ENCODE measurements at regions not wholly inside any gene's neighbourhood (a gene's known extent, or its start where the extent isn't known, plus 50 kb on each side); places are given as distances from the start of the nearest gene placed in this dataset.

- no peak overlapping the region for H3K4me2 ChIP-seq (ENCODE audit: insufficient read depth, low read length, poor library complexity, severe bottlenecking)
- H2BK5ac ChIP-seq (ENCODE audit: low read length): no peak overlapping the region
- WGBS, 2 donors (ENCODE audit: extremely low coverage in 2 of 2, insufficient read length in 2 of 2, insufficient replicate concordance in 1 of 2): no CpG with 5 or more reads among the region's 6 CpGs
- H3K9me3 ChIP-seq (replicated peaks in 1 of 2; ENCODE audit: control insufficient read depth in 2 of 2, insufficient read depth in 1 of 2, low read depth in 1 of 2, low read length in 2 of 2): no peaks in the 10 kb centered on the region
- no peaks in the 10 kb centered on the region for H3K79me1 ChIP-seq (ENCODE audit: low read depth, low read length)
- H3K9ac ChIP-seq (ENCODE audit: low read depth, low read length, poor library complexity): no peak overlapping the region
- H3K18ac ChIP-seq (ENCODE audit: low read length): no peak overlapping the region
- no peaks in the 10 kb centered on the region for H3K27me3 ChIP-seq (ENCODE audit: control insufficient read depth in 3 of 3, insufficient read depth in 3 of 3, low read depth in 1 of 3, low read length in 3 of 3)
- no peak overlapping the region for H3K23ac ChIP-seq (ENCODE audit: low read depth, low read length, poor library complexity)
- no peaks in the 10 kb centered on the region for H3K36me3 ChIP-seq (replicated peaks in 1 of 2; ENCODE audit: control insufficient read depth in 2 of 2, insufficient read depth in 2 of 2, low read length in 2 of 2)
- no peak overlapping the region for H2AK5ac ChIP-seq (ENCODE audit: low read depth, low read length)
- H2BK120ac ChIP-seq (ENCODE audit: low read depth, low read length): no peak overlapping the region
- H4K91ac ChIP-seq (ENCODE audit: low read depth, low read length, poor library complexity): no peak overlapping the region
- H3K4me3 ChIP-seq (ENCODE audit: low read length in 2 of 2): no peak overlapping the region
- H3K27ac ChIP-seq (replicated peaks; ENCODE audit: low read length): no peak overlapping the region
- DNase-seq (ENCODE audit: low spot score): no peak
- no peak overlapping the region for H3K4ac ChIP-seq (ENCODE audit: low read length)
- H3K4me1 ChIP-seq (ENCODE audit: control insufficient read depth in 2 of 2, insufficient read depth in 1 of 2, low read depth in 1 of 2, low read length in 2 of 2): no peaks in the 10 kb centered on the region
- H4K8ac ChIP-seq (ENCODE audit: low read depth, low read length): no peak overlapping the region
- H2AFZ ChIP-seq (ENCODE audit: low read length): no peak overlapping the region
- H3K14ac ChIP-seq (ENCODE audit: low read length): no peak overlapping the region
- no peak overlapping the region for H2BK12ac ChIP-seq (ENCODE audit: low read length)
- no peak overlapping the region for H2BK15ac ChIP-seq (ENCODE audit: low read length)
Observed at GRCh38 chr11:104365676-104366075, 201.7 kb upstream of the PDGFD start.

DNA sequence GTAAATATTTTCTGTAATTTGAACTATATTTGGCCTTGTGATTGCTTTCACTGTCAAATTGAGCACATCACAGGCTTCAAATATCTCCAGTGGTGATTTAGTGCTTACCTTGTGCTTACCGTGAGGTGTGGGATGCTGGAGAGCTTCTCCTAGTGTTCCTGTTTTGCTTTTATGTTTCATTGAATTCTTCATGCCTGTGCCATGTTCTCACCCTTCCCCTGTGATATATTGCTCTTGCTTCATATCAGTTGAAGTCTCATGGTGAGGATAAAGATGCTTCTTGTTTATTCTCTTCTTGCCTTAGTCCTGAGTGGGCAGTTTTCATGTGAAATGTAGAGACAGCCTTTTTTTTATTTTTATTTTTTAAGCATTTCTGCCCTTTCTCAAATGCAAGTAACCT, 198.0 kb upstream of the PDGFD start:
- Histone ChIP-seq H4K8ac (ENCODE audit: low read depth, low read length) (no peak overlapping the region), H2AK5ac (ENCODE audit: low read depth, low read length) (no peak overlapping the region), H3K27ac (replicated peaks; ENCODE audit: low read length) (no peak overlapping the region), H3K4me3 (ENCODE audit: low read length in 2 of 2) (no peak overlapping the region), H3K23ac (ENCODE audit: low read depth, low read length, poor library complexity) (no peak overlapping the region), H3K9me3 (replicated peaks in 1 of 2; ENCODE audit: control insufficient read depth in 2 of 2, insufficient read depth in 1 of 2, low read depth in 1 of 2, low read length in 2 of 2) (no peaks in the 10 kb centered on the region), H3K4me1 (ENCODE audit: control insufficient read depth in 2 of 2, insufficient read depth in 1 of 2, low read depth in 1 of 2, low read length in 2 of 2) (no peaks in the 10 kb centered on the region), H2BK5ac (ENCODE audit: low read length) (no peak overlapping the region), H4K91ac (ENCODE audit: low read depth, low read length, poor library complexity) (no peak overlapping the region), H3K36me3 (replicated peaks in 1 of 2; ENCODE audit: control insufficient read depth in 2 of 2, insufficient read depth in 2 of 2, low read length in 2 of 2) (no peaks in the 10 kb centered on the region), H2AFZ (ENCODE audit: low read length) (no peak overlapping the region), H3K14ac (ENCODE audit: low read length) (no peak overlapping the region), H2BK120ac (ENCODE audit: low read depth, low read length) (no peak overlapping the region), H2BK15ac (ENCODE audit: low read length) (no peak overlapping the region), H2BK12ac (ENCODE audit: low read length) (no peak overlapping the region), H3K4ac (ENCODE audit: low read length) (no peak overlapping the region), H3K18ac (ENCODE audit: low read length) (no peak overlapping the region), H3K4me2 (ENCODE audit: insufficient read depth, low read length, poor library complexity, severe bottlenecking) (no peak overlapping the region), H3K9ac (ENCODE audit: low read depth, low read length, poor library complexity) (no peak overlapping the region), H3K27me3 (ENCODE audit: control insufficient read depth in 3 of 3, insufficient read depth in 3 of 3, low read depth in 1 of 3, low read length in 3 of 3) (no peaks in the 10 kb centered on the region), H3K79me1 (ENCODE audit: low read depth, low read length) (no peaks in the 10 kb centered on the region)
- DNase-seq (ENCODE audit: low spot score): no peak
- WGBS, 2 donors (ENCODE audit: extremely low coverage in 2 of 2, insufficient read length in 2 of 2, insufficient replicate concordance in 1 of 2): no CpG with 5 or more reads among the region's 1 CpG

DNA sequence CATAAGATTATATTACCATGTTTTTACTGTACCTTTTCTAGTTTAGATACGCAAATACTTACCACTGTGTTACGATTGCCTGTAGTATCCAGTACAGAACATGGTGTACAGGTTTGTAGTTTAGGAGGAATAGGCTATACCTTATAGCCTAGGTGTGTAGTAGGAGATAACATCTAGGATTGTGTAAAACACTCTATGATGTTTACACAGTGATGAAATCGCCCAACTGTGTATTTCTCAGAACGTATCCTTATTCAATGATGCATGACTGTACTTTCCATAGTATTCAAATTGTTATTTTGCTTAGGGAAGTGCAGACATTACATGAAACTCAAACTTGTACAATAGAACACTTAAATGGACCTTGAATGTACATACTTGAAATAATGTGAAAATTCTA, 188.1 kb upstream of the PDGFD start:
- no peak overlapping the region for H2BK5ac ChIP-seq (ENCODE audit: low read length)
- no peak overlapping the region for H2AFZ ChIP-seq (ENCODE audit: low read length)
- H3K23ac ChIP-seq (ENCODE audit: low read depth, low read length, poor library complexity): no peak overlapping the region
- H3K79me1 ChIP-seq (ENCODE audit: low read depth, low read length): no peaks in the 10 kb centered on the region
- H2BK12ac ChIP-seq (ENCODE audit: low read length): no peak overlapping the region
- H3K9me3 ChIP-seq (replicated peaks in 1 of 2; ENCODE audit: control insufficient read depth in 2 of 2, insufficient read depth in 1 of 2, low read depth in 1 of 2, low read length in 2 of 2): peaks cover 0 to 5% of the 10 kb centered on the region in 2 donors
- no peak for DNase-seq (ENCODE audit: low spot score)
- H3K4me3 ChIP-seq (ENCODE audit: low read length in 2 of 2): no peak overlapping the region
- no peak overlapping the region for H3K4ac ChIP-seq (ENCODE audit: low read length)
- H3K27me3 ChIP-seq (ENCODE audit: control insufficient read depth in 3 of 3, insufficient read depth in 3 of 3, low read depth in 1 of 3, low read length in 3 of 3): no peaks in the 10 kb centered on the region
- H3K36me3 ChIP-seq (replicated peaks in 1 of 2; ENCODE audit: control insufficient read depth in 2 of 2, insufficient read depth in 2 of 2, low read length in 2 of 2): no peaks in the 10 kb centered on the region
- H3K4me1 ChIP-seq (ENCODE audit: control insufficient read depth in 2 of 2, insufficient read depth in 1 of 2, low read depth in 1 of 2, low read length in 2 of 2): no peaks in the 10 kb centered on the region
- no peak overlapping the region for H3K4me2 ChIP-seq (ENCODE audit: insufficient read depth, low read length, poor library complexity, severe bottlenecking)
- no peak overlapping the region for H3K14ac ChIP-seq (ENCODE audit: low read length)
- H2BK120ac ChIP-seq (ENCODE audit: low read depth, low read length): no peak overlapping the region
- no peak overlapping the region for H2AK5ac ChIP-seq (ENCODE audit: low read depth, low read length)
- H3K9ac ChIP-seq (ENCODE audit: low read depth, low read length, poor library complexity): no peak overlapping the region
- no peak overlapping the region for H3K27ac ChIP-seq (replicated peaks; ENCODE audit: low read length)
- no peak overlapping the region for H4K91ac ChIP-seq (ENCODE audit: low read depth, low read length, poor library complexity)
- no peak overlapping the region for H2BK15ac ChIP-seq (ENCODE audit: low read length)
- no CpG with 5 or more reads among the region's 4 CpGs for WGBS, 2 donors (ENCODE audit: extremely low coverage in 2 of 2, insufficient read length in 2 of 2, insufficient replicate concordance in 1 of 2)
- no peak overlapping the region for H3K18ac ChIP-seq (ENCODE audit: low read length)
- H4K8ac ChIP-seq (ENCODE audit: low read depth, low read length): no peak overlapping the region

DNA sequence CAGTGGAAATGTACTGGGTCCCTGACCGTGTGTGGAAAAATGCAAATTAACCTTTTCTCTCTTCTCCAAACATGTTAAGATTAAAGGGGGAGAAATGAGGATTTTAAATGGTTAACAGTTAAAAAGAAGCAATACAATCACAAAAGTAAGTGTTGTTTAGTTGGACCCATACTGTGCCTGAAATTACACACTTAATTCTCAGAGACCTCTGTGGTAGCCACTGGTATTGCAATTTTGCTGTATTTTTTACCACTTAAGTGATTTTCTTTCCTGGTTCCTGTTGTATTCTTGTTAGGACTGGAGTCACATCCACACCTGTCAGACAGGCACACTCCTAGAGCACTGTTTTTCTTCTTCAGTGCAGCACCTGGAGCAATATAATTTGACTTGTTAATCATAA, 179.6 kb upstream of the PDGFD start:
- H3K18ac ChIP-seq (ENCODE audit: low read length): no peak overlapping the region
- no peak overlapping the region for H3K4me3 ChIP-seq (ENCODE audit: low read length in 2 of 2)
- no peak overlapping the region for H4K91ac ChIP-seq (ENCODE audit: low read depth, low read length, poor library complexity)
- H2BK12ac ChIP-seq (ENCODE audit: low read length): no peak overlapping the region
- H3K27me3 ChIP-seq (ENCODE audit: control insufficient read depth in 3 of 3, insufficient read depth in 3 of 3, low read depth in 1 of 3, low read length in 3 of 3): no peaks in the 10 kb centered on the region
- H3K9ac ChIP-seq (ENCODE audit: low read depth, low read length, poor library complexity): no peak overlapping the region
- DNase-seq (ENCODE audit: low spot score): no peak
- H3K4ac ChIP-seq (ENCODE audit: low read length): no peak overlapping the region
- no peaks in the 10 kb centered on the region for H3K36me3 ChIP-seq (replicated peaks in 1 of 2; ENCODE audit: control insufficient read depth in 2 of 2, insufficient read depth in 2 of 2, low read length in 2 of 2)
- no peaks in the 10 kb centered on the region for H3K9me3 ChIP-seq (replicated peaks in 1 of 2; ENCODE audit: control insufficient read depth in 2 of 2, insufficient read depth in 1 of 2, low read depth in 1 of 2, low read length in 2 of 2)
- H2AK5ac ChIP-seq (ENCODE audit: low read depth, low read length): no peak overlapping the region
- H3K4me1 ChIP-seq (ENCODE audit: control insufficient read depth in 2 of 2, insufficient read depth in 1 of 2, low read depth in 1 of 2, low read length in 2 of 2): no peaks in the 10 kb centered on the region
- H2BK5ac ChIP-seq (ENCODE audit: low read length): no peak overlapping the region
- no peak overlapping the region for H3K4me2 ChIP-seq (ENCODE audit: insufficient read depth, low read length, poor library complexity, severe bottlenecking)
- H3K23ac ChIP-seq (ENCODE audit: low read depth, low read length, poor library complexity): no peak overlapping the region
- no peaks in the 10 kb centered on the region for H3K79me1 ChIP-seq (ENCODE audit: low read depth, low read length)
- no peak overlapping the region for H2AFZ ChIP-seq (ENCODE audit: low read length)
- H2BK120ac ChIP-seq (ENCODE audit: low read depth, low read length): no peak overlapping the region
- H3K14ac ChIP-seq (ENCODE audit: low read length): no peak overlapping the region
- H2BK15ac ChIP-seq (ENCODE audit: low read length): no peak overlapping the region
- H3K27ac ChIP-seq (replicated peaks; ENCODE audit: low read length): no peak overlapping the region
- WGBS, 2 donors (ENCODE audit: extremely low coverage in 2 of 2, insufficient read length in 2 of 2, insufficient replicate concordance in 1 of 2): no CpG with 5 or more reads among the region's 1 CpG
- no peak overlapping the region for H4K8ac ChIP-seq (ENCODE audit: low read depth, low read length)

Data from neuronal stem cell (in vitro differentiated cells).